ENCODE measurements at regions not wholly inside any gene's neighbourhood (a gene's known extent, or its start where the extent isn't known, plus 50 kb on each side); places are given as distances from the start of the nearest gene placed in this dataset.
A peak's percentile ranks its signal among the peaks of the same experiment; 100 is the strongest.

- Histone ChIP-seq H3K36me3 (ENCODE audit: insufficient read depth, low read length) (no peaks in the 10 kb centered on the region), H3K27ac (ENCODE audit: low read depth, low read length) (peak overlapping the region; percentile 96), H3K9me3 (ENCODE audit: low read length) (no peaks in the 10 kb centered on the region), H3K4me3 (ENCODE audit: low read depth in 1 of 2, low read length in 2 of 2) (no peak overlapping the region), H3K27me3 (ENCODE audit: control insufficient read depth in 1 of 2, insufficient read depth in 2 of 2, low read length in 2 of 2) (no peaks in the 10 kb centered on the region), H3K4me1 (ENCODE audit: insufficient read depth, low read length) (peaks cover 80% of the 10 kb centered on the region), H3K9ac (ENCODE audit: low read length) (no peak overlapping the region)
Measured at GRCh38 chr14:101362529-101363260, 198.6 kb upstream of the DIO3 start.

DNA sequence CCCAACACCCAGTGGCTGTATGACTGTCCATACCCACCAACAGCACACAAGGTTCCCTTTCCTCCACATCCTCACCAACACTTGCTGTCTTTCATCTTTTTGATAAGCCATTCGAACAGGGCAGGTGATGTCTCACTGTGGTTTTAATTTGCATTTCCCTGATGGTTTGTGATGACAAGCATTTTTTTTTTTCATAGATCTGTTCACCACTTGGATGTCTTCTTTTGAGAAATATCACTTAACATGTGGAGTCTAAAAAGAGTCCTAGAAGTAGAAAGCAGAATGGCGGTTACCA lies 198.1 kb upstream of the DIO3 start:
- peaks cover 77% of the 10 kb centered on the region for H3K4me1 ChIP-seq (ENCODE audit: insufficient read depth, low read length)

DNA sequence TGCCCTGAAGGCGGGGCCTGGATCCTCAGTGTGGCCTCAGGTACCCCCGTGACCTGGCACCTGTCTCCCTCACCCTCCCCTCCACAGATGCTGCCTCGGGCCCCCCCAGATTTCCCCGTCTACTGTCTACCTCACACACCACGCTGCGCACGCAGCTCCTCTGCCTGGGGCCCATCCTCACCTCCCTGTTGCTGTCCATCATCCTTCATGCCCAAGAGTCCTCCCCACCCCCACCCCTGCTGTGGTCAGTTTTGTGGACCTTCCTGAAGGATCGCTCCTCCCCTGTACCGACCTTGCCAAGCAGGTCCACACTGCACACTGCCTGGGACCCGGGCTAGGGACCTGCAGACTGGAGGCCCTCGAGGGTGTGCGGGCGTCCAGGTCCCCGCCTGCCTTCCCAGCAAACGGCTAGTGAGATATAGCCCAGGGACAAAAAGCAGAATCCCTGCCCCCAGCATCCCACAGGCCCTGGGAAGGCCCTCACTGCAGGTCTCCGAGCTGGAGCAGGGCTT lies 197.4 kb upstream of the DIO3 start:
- no peak overlapping the region for H3K9ac ChIP-seq (ENCODE audit: low read length)
- no peaks in the 10 kb centered on the region for H3K9me3 ChIP-seq (ENCODE audit: low read length)
- peak overlapping the region; percentile 96 for H3K27ac ChIP-seq (ENCODE audit: low read depth, low read length)
- no peaks in the 10 kb centered on the region for H3K36me3 ChIP-seq (ENCODE audit: insufficient read depth, low read length)
- peaks cover 69% of the 10 kb centered on the region for H3K4me1 ChIP-seq (ENCODE audit: insufficient read depth, low read length)
- H3K4me3 ChIP-seq (ENCODE audit: low read depth in 1 of 2, low read length in 2 of 2): peak overlapping the region in 1 of 2 donors; percentile 32
- H3K27me3 ChIP-seq (ENCODE audit: control insufficient read depth in 1 of 2, insufficient read depth in 2 of 2, low read length in 2 of 2): no peaks in the 10 kb centered on the region

More for the DNA sequence above, 198.1 kb upstream of the DIO3 start:
- H3K36me3 ChIP-seq (ENCODE audit: insufficient read depth, low read length): no peaks in the 10 kb centered on the region
- H3K9ac ChIP-seq (ENCODE audit: low read length): no peak overlapping the region
- H3K27me3 ChIP-seq (ENCODE audit: control insufficient read depth in 1 of 2, insufficient read depth in 2 of 2, low read length in 2 of 2): no peaks in the 10 kb centered on the region
- peak overlapping the region; percentile 96 for H3K27ac ChIP-seq (ENCODE audit: low read depth, low read length)
- no peaks in the 10 kb centered on the region for H3K9me3 ChIP-seq (ENCODE audit: low read length)
- no peak overlapping the region for H3K4me3 ChIP-seq (ENCODE audit: low read depth in 1 of 2, low read length in 2 of 2)

GRCh38 chr14:101364503-101365328 lies 196.6 kb upstream of the DIO3 start:
- peaks cover 61% of the 10 kb centered on the region for H3K4me1 ChIP-seq (ENCODE audit: insufficient read depth, low read length)
- peak overlapping the region in 1 of 2 donors; percentile 32 for H3K4me3 ChIP-seq (ENCODE audit: low read depth in 1 of 2, low read length in 2 of 2)
- H3K9me3 ChIP-seq (ENCODE audit: low read length): no peaks in the 10 kb centered on the region
- H3K36me3 ChIP-seq (ENCODE audit: insufficient read depth, low read length): no peaks in the 10 kb centered on the region
- H3K27ac ChIP-seq (ENCODE audit: low read depth, low read length): peak overlapping the region; percentile 96
- H3K9ac ChIP-seq (ENCODE audit: low read length): no peak overlapping the region
- no peaks in the 10 kb centered on the region for H3K27me3 ChIP-seq (ENCODE audit: control insufficient read depth in 1 of 2, insufficient read depth in 2 of 2, low read length in 2 of 2)

DNA sequence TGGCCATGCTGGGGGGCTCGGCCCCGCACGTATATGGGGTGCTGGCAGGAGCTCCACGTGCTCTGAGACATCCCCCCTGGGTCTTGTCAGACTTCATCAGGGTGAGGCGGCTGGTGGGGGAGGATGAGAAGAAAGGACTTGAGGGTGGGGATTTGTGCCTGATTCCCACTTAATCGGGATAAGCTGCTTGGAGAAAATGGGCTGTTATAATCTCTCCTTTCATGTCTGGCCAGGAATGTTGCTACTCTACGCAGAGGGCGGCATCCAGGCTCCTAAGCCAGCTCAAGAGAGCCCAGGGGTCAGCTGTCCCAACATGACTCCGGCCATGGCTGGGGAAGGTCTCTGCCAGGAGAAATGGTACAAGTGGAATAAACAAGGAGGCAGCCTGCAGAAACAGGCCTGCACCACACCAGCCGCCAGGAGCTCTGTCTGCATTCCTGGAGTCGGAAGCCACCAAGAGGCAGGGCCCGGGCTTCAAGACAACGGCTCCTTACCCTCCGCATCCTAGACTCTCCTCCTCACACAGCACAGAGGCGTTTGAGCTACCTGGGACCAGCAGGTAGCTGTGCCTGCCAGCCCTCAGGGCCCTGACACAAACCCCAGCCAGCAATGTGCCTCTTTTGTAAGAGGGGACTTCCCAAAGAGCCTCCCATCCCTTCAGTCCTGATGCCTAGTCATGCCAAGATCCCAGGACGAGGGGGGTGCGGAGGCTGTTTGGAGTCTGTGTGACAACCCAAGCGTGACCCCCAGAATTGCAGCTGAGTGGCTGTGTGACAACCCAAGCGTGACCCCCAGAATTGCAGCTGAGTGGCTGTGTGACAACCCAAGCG lies 195.8 kb upstream of the DIO3 start:
- Histone ChIP-seq H3K36me3 (ENCODE audit: insufficient read depth, low read length) (no peaks in the 10 kb centered on the region), H3K4me1 (ENCODE audit: insufficient read depth, low read length) (peaks cover 53% of the 10 kb centered on the region), H3K4me3 (ENCODE audit: low read depth in 1 of 2, low read length in 2 of 2) (no peak overlapping the region), H3K9me3 (ENCODE audit: low read length) (no peaks in the 10 kb centered on the region), H3K27ac (ENCODE audit: low read depth, low read length) (peak overlapping the region; percentile 96), H3K9ac (ENCODE audit: low read length) (no peak overlapping the region), H3K27me3 (ENCODE audit: control insufficient read depth in 1 of 2, insufficient read depth in 2 of 2, low read length in 2 of 2) (no peaks in the 10 kb centered on the region)

- peaks cover 51% of the 10 kb centered on the region for H3K4me1 ChIP-seq (ENCODE audit: insufficient read depth, low read length)
- H3K9me3 ChIP-seq (ENCODE audit: low read length): no peaks in the 10 kb centered on the region
- H3K36me3 ChIP-seq (ENCODE audit: insufficient read depth, low read length): no peaks in the 10 kb centered on the region
- H3K27ac ChIP-seq (ENCODE audit: low read depth, low read length): no peak overlapping the region
- H3K4me3 ChIP-seq (ENCODE audit: low read depth in 1 of 2, low read length in 2 of 2): no peak overlapping the region
- no peak overlapping the region for H3K9ac ChIP-seq (ENCODE audit: low read length)
- H3K27me3 ChIP-seq (ENCODE audit: control insufficient read depth in 1 of 2, insufficient read depth in 2 of 2, low read length in 2 of 2): no peaks in the 10 kb centered on the region
Measured at GRCh38 chr14:101367421-101368261, 193.7 kb upstream of the DIO3 start.

GRCh38 chr14:101368629-101369028 lies 192.7 kb upstream of the DIO3 start:
- Histone ChIP-seq H3K9me3 (ENCODE audit: low read length) (no peaks in the 10 kb centered on the region), H3K4me3 (ENCODE audit: low read depth in 1 of 2, low read length in 2 of 2) (no peak overlapping the region), H3K9ac (ENCODE audit: low read length) (no peak overlapping the region), H3K36me3 (ENCODE audit: insufficient read depth, low read length) (no peaks in the 10 kb centered on the region), H3K27me3 (ENCODE audit: control insufficient read depth in 1 of 2, insufficient read depth in 2 of 2, low read length in 2 of 2) (no peaks in the 10 kb centered on the region), H3K27ac (ENCODE audit: low read depth, low read length) (no peak overlapping the region), H3K4me1 (ENCODE audit: insufficient read depth, low read length) (peaks cover 45% of the 10 kb centered on the region)

DNA sequence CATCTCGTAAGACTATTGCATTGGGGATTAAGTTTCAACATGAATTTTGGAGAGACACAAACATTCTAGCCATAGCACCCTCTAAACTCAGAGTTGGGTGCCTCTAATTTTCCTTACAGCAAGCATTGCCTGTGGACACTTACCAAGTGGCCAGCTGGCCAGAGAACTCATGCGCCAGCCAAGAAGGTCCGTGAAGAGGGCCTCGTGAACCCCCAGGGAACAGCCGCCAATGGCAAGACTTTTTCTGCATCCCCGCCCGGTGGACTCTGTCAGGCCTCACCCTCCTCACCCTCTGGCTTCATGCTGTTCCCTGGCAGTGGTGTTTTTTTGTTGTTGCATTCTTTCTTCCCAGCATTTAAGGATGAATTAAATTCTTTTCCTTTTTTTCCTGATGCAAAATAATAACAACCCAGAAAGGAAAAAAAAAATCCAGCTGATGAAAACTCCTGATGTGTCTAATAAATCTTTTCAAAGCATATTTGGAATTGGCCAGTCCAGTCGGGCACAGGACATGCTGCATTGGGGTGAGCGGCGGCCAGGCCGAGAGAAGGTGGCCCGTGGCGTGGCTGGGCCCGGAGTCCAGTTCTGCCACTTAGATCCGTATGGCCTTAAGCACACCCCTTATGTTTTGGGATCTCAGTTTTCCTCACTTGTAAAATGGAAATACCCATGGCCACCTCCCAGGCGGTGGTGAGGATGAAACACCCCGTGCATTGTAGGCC lies 191.9 kb upstream of the DIO3 start:
- Histone ChIP-seq H3K9ac (ENCODE audit: low read length) (no peak overlapping the region), H3K4me1 (ENCODE audit: insufficient read depth, low read length) (peaks cover 46% of the 10 kb centered on the region), H3K27me3 (ENCODE audit: control insufficient read depth in 1 of 2, insufficient read depth in 2 of 2, low read length in 2 of 2) (no peaks in the 10 kb centered on the region), H3K4me3 (ENCODE audit: low read depth in 1 of 2, low read length in 2 of 2) (no peak overlapping the region), H3K36me3 (ENCODE audit: insufficient read depth, low read length) (no peaks in the 10 kb centered on the region), H3K27ac (ENCODE audit: low read depth, low read length) (no peak overlapping the region), H3K9me3 (ENCODE audit: low read length) (no peaks in the 10 kb centered on the region)

DNA sequence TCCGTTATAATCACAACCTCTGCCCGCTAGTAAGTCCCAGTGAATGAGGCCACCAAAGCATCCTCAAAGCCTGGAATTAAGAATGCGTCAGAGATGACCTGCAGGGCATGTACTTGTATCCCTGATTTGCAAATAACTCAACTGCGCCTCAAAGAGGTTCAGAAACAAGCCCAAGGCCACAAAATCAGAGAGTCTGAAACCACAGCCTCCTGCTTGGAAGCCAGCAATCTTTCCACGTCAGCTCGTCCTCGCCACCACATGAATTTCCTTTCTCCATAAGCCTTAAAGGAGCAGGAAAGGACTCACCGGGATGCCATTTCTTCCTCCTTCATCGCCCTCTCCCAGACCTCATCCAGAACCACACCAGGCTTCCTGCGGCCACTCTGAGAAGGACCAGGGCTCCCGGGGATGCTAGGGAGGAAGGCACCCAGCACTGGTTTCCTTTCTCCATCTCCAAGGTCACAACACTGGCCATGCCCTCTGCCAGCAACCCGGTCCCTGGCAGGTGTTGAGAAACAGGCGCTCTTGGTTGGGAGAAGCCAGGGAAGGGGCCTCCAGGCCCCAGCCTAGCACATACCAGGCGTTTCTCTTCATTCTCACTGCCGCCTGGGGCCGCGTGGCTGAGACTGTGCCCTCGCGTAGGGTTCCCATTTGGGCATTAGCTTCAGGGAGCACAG lies 191.2 kb upstream of the DIO3 start:
- Histone ChIP-seq H3K4me1 (ENCODE audit: insufficient read depth, low read length) (peaks cover 47% of the 10 kb centered on the region), H3K36me3 (ENCODE audit: insufficient read depth, low read length) (no peaks in the 10 kb centered on the region), H3K27me3 (ENCODE audit: control insufficient read depth in 1 of 2, insufficient read depth in 2 of 2, low read length in 2 of 2) (no peaks in the 10 kb centered on the region), H3K27ac (ENCODE audit: low read depth, low read length) (no peak overlapping the region), H3K9ac (ENCODE audit: low read length) (no peak overlapping the region), H3K9me3 (ENCODE audit: low read length) (no peaks in the 10 kb centered on the region), H3K4me3 (ENCODE audit: low read depth in 1 of 2, low read length in 2 of 2) (no peak overlapping the region)
